Type B pancreatic cell (in vitro differentiated cells): ENCODE measurements at regions not wholly inside any gene's neighbourhood (a gene's known extent, or its start where the extent isn't known, plus 50 kb on each side); places are given as distances from the start of the nearest gene placed in this dataset.

ENCODE experiments used
- DNase-seq: peaks from one replicate; pipeline ENCODE4 v3.0.0; 2021; ENCODE audit warnings: mixed read lengths; ENCODE audit not compliant: unreplicated experiment; ENCODE audit errors: extremely low spot score
- H3K27ac Mint-ChIP-seq: 2 replicates; pipeline ENCODE4 v1.8.0; 2021; ENCODE audit warnings: mild to moderate bottlenecking, mixed read lengths
- H3K27me3 Mint-ChIP-seq: 2 replicates; pipeline ENCODE4 v1.8.0; 2021; ENCODE audit warnings: mixed read lengths
- H3K36me3 Mint-ChIP-seq: 2 replicates; pipeline ENCODE4 v1.8.0; 2021; ENCODE audit warnings: mixed read lengths
- H3K4me1 Mint-ChIP-seq: one replicate; pipeline ENCODE4 v1.8.0; 2021; ENCODE audit warnings: mixed read lengths; ENCODE audit not compliant: unreplicated experiment
- H3K4me3 Mint-ChIP-seq: 2 replicates; pipeline ENCODE4 v1.8.0; 2021; ENCODE audit warnings: mild to moderate bottlenecking, mixed read lengths
- H3K9me3 Mint-ChIP-seq: 2 replicates; pipeline ENCODE4 v1.8.0; 2021; ENCODE audit warnings: mixed read lengths
- TF ChIP-seq, protein P1 (sequence below): fragments of 200-600 bp; sonication (generic); conservative IDR thresholded peaks from 2 replicates; pipeline ENCODE4 v1.5.0; 2021; ENCODE audit warnings: antibody characterized with exemption, mild to moderate bottlenecking

- TF ChIP-seq, protein P1, sequence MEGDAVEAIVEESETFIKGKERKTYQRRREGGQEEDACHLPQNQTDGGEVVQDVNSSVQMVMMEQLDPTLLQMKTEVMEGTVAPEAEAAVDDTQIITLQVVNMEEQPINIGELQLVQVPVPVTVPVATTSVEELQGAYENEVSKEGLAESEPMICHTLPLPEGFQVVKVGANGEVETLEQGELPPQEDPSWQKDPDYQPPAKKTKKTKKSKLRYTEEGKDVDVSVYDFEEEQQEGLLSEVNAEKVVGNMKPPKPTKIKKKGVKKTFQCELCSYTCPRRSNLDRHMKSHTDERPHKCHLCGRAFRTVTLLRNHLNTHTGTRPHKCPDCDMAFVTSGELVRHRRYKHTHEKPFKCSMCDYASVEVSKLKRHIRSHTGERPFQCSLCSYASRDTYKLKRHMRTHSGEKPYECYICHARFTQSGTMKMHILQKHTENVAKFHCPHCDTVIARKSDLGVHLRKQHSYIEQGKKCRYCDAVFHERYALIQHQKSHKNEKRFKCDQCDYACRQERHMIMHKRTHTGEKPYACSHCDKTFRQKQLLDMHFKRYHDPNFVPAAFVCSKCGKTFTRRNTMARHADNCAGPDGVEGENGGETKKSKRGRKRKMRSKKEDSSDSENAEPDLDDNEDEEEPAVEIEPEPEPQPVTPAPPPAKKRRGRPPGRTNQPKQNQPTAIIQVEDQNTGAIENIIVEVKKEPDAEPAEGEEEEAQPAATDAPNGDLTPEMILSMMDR: no peak
- Mint-ChIP-seq H3K4me3 (no peak overlapping the region), H3K36me3 (no peaks in the 10 kb centered on the region), H3K27ac (no peak overlapping the region), H3K4me1 (peaks cover 7% of the 10 kb centered on the region), H3K27me3 (peaks cover 10% of the 10 kb centered on the region), H3K9me3 (peaks cover under 1% of the 10 kb centered on the region)
- no peak for DNase-seq
Observed at GRCh38 chr5:4246447-4246846, 650.8 kb downstream of the IRX1 start.

GRCh38 chr5:4250254-4250653 is 654.6 kb downstream of the IRX1 start:
- H3K9me3 Mint-ChIP-seq: peaks cover 3% of the 10 kb centered on the region
- TF ChIP-seq, protein P1: no peak
- H3K27ac Mint-ChIP-seq: no peak overlapping the region
- peaks cover 8% of the 10 kb centered on the region for H3K27me3 Mint-ChIP-seq
- no peak for DNase-seq
- H3K4me1 Mint-ChIP-seq: peaks cover 7% of the 10 kb centered on the region
- no peak overlapping the region for H3K4me3 Mint-ChIP-seq
- no peaks in the 10 kb centered on the region for H3K36me3 Mint-ChIP-seq

GRCh38 chr5:4252385-4252784 is 656.8 kb downstream of the IRX1 start:
- DNase-seq: no peak
- H3K4me1 Mint-ChIP-seq: no peaks in the 10 kb centered on the region
- TF ChIP-seq, protein P1: no peak
- no peaks in the 10 kb centered on the region for H3K27me3 Mint-ChIP-seq
- H3K4me3 Mint-ChIP-seq: no peak overlapping the region
- H3K36me3 Mint-ChIP-seq: no peaks in the 10 kb centered on the region
- no peak overlapping the region for H3K27ac Mint-ChIP-seq
- peaks cover 7% of the 10 kb centered on the region for H3K9me3 Mint-ChIP-seq

DNA sequence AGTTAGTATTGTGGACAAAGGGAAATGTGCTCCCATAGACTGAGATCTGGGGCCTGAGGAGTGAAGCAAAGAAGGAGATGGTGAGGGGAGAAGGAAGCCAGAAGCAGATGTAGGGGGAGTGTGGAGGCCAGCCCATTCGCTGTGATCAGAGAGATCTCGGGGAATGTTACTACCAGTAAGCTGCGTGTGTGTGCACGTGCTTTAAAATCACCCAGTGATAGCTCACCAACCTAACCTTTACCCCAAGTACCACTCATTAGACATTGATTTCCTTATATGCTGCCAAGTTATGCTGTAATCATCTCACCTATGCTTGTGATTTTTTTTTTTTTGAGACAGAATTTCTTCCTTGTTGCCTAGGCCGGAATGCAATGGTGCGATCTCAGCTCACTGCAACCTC is 659.1 kb downstream of the IRX1 start:
- Mint-ChIP-seq H3K27me3 (no peaks in the 10 kb centered on the region), H3K36me3 (no peaks in the 10 kb centered on the region), H3K9me3 (peaks cover 7% of the 10 kb centered on the region), H3K4me1 (no peaks in the 10 kb centered on the region), H3K27ac (peak overlapping the region; percentile 87), H3K4me3 (no peak overlapping the region)
- no peak for DNase-seq
- TF ChIP-seq, protein P1: no peak

DNA sequence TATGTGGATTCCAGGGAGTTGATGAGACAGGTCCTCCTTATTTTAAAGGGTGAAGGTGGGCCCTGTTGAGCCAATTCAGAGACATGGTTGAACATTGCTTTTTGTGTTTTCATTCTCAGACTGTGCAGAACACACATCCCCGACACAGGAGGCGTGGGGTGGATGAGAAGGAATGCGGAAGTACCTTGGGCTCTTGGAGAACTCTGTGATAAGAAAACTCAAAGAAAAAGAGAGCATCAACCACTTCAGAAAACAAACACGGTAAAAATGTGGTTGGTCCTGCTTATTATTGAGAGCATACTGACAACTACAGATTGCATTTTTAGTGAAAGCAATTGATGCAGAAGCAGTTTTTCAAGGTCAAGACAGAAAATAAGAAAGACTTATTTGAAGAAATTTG is 659.8 kb downstream of the IRX1 start:
- Mint-ChIP-seq H3K27me3 (no peaks in the 10 kb centered on the region), H3K4me1 (no peaks in the 10 kb centered on the region), H3K27ac (peak overlapping the region; percentile 87), H3K4me3 (peak overlapping the region; percentile 58), H3K9me3 (peaks cover 7% of the 10 kb centered on the region), H3K36me3 (no peaks in the 10 kb centered on the region)
- no peak for DNase-seq
- TF ChIP-seq, protein P1: no peak

DNA sequence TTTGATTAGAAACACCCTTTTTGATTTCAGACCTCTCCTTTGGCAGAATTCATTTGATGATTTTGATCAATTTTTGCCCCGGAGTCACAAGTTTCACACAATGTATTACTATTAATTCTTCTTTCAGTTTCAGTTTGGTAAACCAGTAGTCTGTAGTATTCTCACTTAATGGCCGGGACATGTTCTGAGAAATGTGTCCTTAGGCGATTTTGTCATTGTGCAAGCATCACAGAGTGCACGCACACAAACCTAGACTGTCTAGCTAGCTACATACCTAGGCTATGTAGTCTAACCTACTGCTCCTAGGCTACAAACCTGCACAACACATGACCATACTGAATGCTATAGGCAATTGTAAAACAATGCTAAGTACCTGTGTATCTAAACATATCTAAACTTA is 662.5 kb downstream of the IRX1 start:
- Mint-ChIP-seq H3K9me3 (peaks cover 4% of the 10 kb centered on the region), H3K27me3 (no peaks in the 10 kb centered on the region), H3K4me1 (peaks cover 6% of the 10 kb centered on the region), H3K36me3 (no peaks in the 10 kb centered on the region), H3K4me3 (no peak overlapping the region), H3K27ac (peak overlapping the region; percentile 15)
- TF ChIP-seq, protein P1: no peak
- no peak for DNase-seq
